ENCODE measurements at regions not wholly inside any gene's neighbourhood (a gene's known extent, or its start where the extent isn't known, plus 50 kb on each side); places are given as distances from the start of the nearest gene placed in this dataset.

DNA sequence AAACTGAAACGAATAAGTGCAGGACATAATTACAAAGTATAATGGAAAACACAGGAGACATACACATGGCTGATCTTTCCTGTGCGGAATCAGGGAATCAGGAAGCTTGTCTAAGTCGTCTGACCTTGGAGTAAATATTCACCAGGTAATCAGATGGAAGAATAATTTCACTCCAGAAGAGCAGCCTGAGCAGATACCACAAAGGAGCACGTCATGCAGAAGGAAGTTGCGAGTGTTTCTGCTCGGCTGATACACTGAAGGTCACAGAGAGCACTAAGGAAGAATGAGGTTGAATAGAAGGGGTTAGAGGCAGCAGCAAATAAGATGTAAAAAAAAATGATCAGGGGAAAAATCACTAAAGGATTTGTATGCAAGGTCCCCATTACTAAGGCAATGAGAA lies 122.3 kb upstream of the GPC6 start:
- intact Hi-C loops (cut with DNase I), result no loop called here
- TF ChIP-seq, protein P1, sequence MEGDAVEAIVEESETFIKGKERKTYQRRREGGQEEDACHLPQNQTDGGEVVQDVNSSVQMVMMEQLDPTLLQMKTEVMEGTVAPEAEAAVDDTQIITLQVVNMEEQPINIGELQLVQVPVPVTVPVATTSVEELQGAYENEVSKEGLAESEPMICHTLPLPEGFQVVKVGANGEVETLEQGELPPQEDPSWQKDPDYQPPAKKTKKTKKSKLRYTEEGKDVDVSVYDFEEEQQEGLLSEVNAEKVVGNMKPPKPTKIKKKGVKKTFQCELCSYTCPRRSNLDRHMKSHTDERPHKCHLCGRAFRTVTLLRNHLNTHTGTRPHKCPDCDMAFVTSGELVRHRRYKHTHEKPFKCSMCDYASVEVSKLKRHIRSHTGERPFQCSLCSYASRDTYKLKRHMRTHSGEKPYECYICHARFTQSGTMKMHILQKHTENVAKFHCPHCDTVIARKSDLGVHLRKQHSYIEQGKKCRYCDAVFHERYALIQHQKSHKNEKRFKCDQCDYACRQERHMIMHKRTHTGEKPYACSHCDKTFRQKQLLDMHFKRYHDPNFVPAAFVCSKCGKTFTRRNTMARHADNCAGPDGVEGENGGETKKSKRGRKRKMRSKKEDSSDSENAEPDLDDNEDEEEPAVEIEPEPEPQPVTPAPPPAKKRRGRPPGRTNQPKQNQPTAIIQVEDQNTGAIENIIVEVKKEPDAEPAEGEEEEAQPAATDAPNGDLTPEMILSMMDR (IDR thresholded peaks at IDR 0.05), result no peak
- TF ChIP-seq POLR2A (IDR thresholded peaks at IDR 0.05), result no peak

DNA sequence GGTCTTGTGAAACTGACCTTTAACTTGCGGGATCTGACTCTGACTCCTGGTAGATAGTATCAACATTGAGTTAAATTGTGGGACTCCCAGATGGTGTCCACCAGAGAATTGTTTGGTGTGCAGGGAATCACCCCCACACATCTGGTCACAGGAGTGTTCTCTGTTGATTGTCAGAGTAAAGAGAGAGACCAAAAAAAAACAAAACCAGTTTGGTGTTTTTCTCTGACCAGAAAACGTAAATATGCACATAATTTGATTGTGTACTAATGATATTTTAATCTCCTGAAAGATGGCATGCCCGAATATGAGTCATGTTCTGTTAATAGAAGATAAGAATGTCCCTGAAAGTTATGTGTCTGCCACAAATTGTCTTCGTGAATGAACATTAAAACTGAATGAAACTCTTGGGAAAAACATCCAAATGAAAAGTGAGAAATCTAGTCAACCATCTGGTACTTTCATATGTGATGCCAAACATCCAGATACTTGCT lies 118.5 kb upstream of the GPC6 start:
- Histone ChIP-seq H3K27ac (no peak overlapping the region), H3K9me3 (no peaks in the 10 kb centered on the region), H3K4me1 (no peaks in the 10 kb centered on the region), H3K36me3 (no peaks in the 10 kb centered on the region), H3K27me3 (no peaks in the 10 kb centered on the region), H3K4me3 (no peak overlapping the region)
- intact Hi-C loops (cut with DNase I), result no loop called here
- ATAC-seq (no peak), DNase-seq (no peak)
- TF ChIP-seq, protein P1 (IDR thresholded peaks at IDR 0.05), result no peak
- TF ChIP-seq POLR2A (IDR thresholded peaks at IDR 0.05), result no peak
- 44% methylated on average over 4 of the region's 4 CpGs for WGBS (ENCODE audit: insufficient coverage, low coverage, low lambda C conversion rate, missing lambda C conversion rate)

More for the DNA sequence above, 122.3 kb upstream of the GPC6 start:
- 69% methylated on average over 6 of the region's 6 CpGs for WGBS (ENCODE audit: insufficient coverage, low coverage, low lambda C conversion rate, missing lambda C conversion rate)
- Histone ChIP-seq H3K36me3 (no peaks in the 10 kb centered on the region), H3K4me3 (no peak overlapping the region), H3K9me3 (no peaks in the 10 kb centered on the region), H3K27ac (no peak overlapping the region), H3K4me1 (no peaks in the 10 kb centered on the region), H3K27me3 (no peaks in the 10 kb centered on the region)
- ATAC-seq (no peak), DNase-seq (no peak)

DNA sequence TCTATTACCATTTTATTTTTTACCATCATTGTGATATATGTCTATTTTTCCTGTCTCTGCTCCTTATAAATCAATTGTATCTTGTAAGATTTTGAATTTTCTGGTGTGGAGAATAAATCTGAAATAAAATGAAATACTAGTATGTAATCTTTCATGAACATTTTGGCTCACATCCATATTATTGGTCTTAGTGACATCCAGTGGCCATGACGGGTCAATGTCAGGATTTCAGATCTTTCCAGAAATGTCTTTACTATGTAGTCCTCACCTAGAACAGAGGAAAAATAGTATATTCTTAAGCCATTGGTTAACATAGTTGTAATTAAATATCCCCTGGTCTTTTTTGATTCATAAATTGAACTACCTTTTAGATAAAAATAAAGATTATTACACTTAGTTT lies 109.8 kb upstream of the GPC6 start:
- no peaks in the 10 kb centered on the region for H3K4me1 ChIP-seq
- no peak overlapping the region for H3K4me3 ChIP-seq
- intact Hi-C loops (cut with DNase I), result no loop called here
- no peak overlapping the region for H3K27ac ChIP-seq
- H3K27me3 ChIP-seq, result no peaks in the 10 kb centered on the region
- TF ChIP-seq, protein P1 (IDR thresholded peaks at IDR 0.05), result peak in 2 of 4 donors; percentile 19 to 30
- no peak for TF ChIP-seq POLR2A (IDR thresholded peaks at IDR 0.05)
- H3K36me3 ChIP-seq, result no peaks in the 10 kb centered on the region
- WGBS (ENCODE audit: insufficient coverage, low coverage, low lambda C conversion rate, missing lambda C conversion rate), result 33% methylated on average over 1 of the region's 1 CpG
- DNase-seq (no peak), ATAC-seq (peak in 2 of 4 donors; percentile 24 to 58)
- no peaks in the 10 kb centered on the region for H3K9me3 ChIP-seq

DNA sequence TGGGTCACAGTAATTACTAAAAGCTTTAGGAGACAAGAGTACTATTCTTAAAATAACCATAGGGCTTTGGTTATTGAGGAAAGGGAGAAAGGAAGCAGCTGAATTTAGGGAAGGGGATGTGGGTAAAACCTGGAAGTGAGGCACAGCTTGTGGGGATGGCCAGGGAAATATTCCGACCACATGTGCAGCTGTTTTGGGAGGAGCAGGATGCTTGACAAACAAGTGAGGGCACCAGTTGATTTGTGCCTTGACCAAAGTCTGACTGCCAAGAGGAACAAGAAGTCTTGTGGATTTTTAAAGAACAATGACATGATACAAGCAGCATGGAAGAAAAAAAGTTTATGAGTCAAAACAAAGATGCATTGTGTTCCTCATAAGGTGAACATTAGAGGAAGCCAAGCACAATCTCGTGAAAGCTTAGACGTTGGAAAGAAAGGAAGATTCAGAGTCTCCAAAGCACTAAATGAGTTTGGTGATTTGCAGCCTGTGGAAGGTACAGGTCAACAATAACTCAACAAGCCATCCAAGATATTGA lies 108.5 kb upstream of the GPC6 start:
- no peaks in the 10 kb centered on the region for H3K4me1 ChIP-seq
- no peaks in the 10 kb centered on the region for H3K36me3 ChIP-seq
- no peak for TF ChIP-seq POLR2A (IDR thresholded peaks at IDR 0.05)
- TF ChIP-seq, protein P1 (IDR thresholded peaks at IDR 0.05), result no peak
- ATAC-seq (no peak), DNase-seq (no peak)
- H3K9me3 ChIP-seq, result no peaks in the 10 kb centered on the region
- no peak overlapping the region for H3K27ac ChIP-seq
- intact Hi-C loops (cut with DNase I), result no loop called here
- no peaks in the 10 kb centered on the region for H3K27me3 ChIP-seq
- 50% methylated on average over 3 of the region's 3 CpGs for WGBS (ENCODE audit: insufficient coverage, low coverage, low lambda C conversion rate, missing lambda C conversion rate)
- no peak overlapping the region for H3K4me3 ChIP-seq

DNA sequence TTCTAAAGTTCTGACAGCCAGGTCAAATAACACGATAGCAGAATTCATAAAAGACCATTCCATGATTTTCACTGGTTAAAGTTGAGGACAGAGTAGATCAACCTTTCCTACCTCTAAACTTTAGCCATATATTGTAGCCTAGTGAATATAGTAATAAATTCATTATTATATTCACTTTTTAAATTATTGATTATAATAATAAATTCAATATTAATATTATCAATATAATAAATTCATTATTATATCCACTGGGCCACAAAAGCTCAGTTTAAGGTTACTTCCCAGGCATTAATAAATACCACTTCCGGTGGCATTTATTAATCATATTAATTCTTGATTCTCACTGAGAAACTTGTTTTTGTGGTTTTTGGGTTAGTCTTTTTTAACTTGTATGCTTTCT lies 85.7 kb upstream of the GPC6 start:
- H3K27me3 ChIP-seq, result no peaks in the 10 kb centered on the region
- no peak for DNase-seq
- H3K9me3 ChIP-seq, result no peaks in the 10 kb centered on the region
- intact Hi-C loops (cut with DNase I), result no loop called here
- TF ChIP-seq POLR2A (IDR thresholded peaks at IDR 0.05), result no peak
- TF ChIP-seq, protein P1 (IDR thresholded peaks at IDR 0.05), result no peak
- 85% methylated on average over 2 of the region's 2 CpGs for WGBS (ENCODE audit: insufficient coverage, low coverage, low lambda C conversion rate, missing lambda C conversion rate)
- H3K4me3 ChIP-seq, result no peak overlapping the region
- no peak overlapping the region for H3K27ac ChIP-seq
- no peaks in the 10 kb centered on the region for H3K36me3 ChIP-seq
- H3K4me1 ChIP-seq, result no peaks in the 10 kb centered on the region
- ATAC-seq, result no peak
